GM19397 (cell line): ENCODE measurements at regions not wholly inside any gene's neighbourhood (a gene's known extent, or its start where the extent isn't known, plus 50 kb on each side); places are given as distances from the start of the nearest gene placed in this dataset.

Experiments used
- ATAC-seq: cut with Tn5 transposase; IDR thresholded peaks from one replicate; pipeline ENCODE4 v1.9.1; 2021; ENCODE audit warnings: mild to moderate bottlenecking, moderate library complexity; ENCODE audit not compliant: unreplicated experiment

DNA sequence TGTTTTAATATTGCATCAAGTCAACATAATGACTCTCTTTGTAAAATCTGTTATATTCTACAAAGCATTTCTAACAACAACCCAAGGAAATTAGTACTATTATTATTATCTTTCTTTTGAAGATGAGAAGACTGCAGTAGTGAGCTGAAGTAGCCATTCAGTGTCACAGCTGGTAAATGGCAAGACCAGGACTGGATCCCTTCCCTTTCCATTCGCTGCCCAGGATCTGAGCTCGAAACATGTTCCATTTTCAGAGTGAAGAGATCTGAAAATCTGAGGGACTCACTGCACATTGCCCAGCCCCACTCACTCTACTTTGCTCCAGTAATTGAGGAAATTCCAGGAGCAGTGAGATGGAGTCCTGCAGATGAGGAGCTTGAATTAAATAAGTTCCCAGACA is 240.0 kb upstream of the BLID start:
- ATAC-seq = no peak

DNA sequence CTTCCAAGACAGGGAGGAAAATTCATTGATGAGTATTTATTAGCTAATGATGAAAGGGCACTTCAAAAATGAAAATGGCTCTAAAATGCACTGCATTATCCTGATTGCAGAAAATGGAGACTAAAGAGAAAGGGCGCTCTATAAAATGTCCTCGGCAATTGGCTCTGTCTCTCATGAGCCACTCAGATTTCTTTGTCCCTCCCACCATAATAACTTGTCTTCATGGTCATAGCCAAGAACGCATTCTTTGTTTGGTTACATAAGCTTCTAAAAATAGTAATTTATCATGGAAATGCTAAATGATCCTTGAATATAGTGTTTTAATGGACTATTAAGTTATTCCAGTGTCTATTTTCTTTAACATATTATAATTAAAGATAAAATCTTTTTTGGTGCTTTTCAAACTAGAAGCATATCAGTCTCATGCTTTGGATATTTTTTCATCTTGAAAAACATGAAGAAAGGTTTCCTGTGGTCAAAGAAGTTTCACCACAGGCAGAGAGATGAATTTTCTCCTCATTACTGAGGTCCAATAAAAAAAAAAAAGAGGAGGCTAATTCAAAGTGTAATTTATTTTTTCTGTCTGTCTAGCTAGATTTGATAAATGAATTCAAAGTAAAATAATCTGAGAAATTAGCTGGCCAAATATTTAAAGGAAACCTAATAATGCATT is 238.1 kb upstream of the BLID start:
- ATAC-seq = no peak

DNA sequence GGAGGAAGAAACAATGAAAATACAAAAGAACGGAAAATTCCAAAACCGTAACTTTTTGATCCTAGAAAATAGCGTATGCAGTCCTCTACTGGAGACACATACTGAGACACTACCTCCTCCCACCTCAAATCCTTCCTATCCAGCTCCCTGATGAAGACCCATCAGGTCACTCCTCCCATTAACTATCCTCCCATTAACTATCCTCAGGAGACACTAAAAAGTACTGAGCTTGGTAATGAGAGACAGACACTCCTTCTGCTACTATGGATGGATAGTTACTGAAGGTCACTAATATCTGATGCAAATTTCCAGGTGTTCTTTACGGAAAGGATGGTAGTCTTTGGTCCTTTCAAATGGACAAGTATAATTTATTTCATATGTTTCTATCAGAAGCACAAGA is 237.5 kb upstream of the BLID start:
- no peak for ATAC-seq

DNA sequence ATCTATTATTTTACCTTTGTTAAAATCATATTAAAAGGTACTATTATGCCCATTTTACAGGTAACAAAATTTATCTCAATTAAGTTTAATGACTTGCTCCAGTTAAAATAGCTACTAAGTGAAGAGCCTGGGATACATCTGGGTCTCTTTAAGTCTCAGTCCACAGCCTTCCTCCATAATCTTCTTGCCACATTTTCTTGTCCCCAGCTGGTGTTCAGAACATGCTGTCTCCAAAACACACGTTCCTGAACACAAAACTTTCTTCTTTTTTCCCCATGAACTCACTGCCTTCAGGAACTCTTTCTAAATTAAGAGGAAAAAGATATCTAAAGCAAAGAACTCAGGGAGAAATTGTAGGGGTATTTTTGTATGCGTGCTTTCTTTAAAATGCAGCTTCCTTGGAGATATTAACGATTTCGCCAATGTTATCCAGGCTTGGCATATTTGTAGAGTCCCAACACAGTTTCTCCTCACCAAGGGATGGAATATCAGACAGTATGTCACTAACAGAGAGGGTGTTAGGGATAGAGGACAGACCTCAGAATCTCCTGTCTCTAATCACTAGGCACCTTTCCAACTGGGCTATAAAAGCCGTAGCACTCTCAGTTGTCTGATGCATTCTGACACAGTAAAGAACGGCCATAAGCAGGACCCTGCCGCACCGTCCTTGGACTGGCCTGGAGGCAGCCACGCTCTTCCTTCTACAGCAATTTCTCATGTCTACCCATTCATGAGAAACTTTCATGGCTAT is 232.8 kb upstream of the BLID start:
- ATAC-seq = no peak

DNA sequence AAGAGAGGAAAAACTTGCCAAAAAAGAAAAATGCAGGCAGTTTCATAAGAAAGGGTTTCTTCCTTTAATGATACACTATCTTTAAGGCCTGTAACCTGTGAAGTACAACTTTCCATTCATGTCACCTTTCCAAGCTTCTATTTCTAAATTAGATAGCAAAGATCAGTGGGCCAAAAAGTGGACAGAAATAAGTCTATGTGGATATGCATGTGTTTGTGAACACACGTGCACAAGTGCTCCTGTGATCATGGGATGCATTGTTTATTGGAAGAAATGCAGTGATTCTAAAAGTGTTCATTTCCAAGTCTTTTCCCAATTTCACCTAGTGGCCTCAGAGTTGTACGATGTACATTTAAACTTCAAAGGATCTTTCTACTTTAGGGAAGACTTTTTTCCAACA is 230.0 kb upstream of the BLID start:
- no peak for ATAC-seq

- ATAC-seq = no peak
Measured at GRCh38 chr11:122345586-122345985, 229.6 kb upstream of the BLID start.

DNA sequence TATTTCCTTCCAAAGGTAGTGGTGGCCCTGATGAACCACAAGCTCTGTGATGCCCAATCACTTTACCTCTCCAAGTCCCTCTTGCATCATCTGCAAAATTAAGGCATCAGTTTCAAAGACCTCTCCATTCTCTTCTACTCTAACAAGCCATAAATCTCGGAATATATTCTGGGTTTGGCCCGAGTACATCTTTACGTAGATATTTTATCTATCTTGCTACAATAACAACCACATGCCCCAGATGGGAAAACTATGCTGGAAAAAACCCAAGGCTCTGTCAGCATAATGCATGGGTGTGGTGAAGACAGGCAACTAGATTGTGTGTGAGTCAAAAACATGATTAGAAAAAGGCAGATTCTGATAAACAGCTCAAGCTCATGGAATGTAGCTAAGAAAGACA is 228.2 kb upstream of the BLID start:
- ATAC-seq = no peak

DNA sequence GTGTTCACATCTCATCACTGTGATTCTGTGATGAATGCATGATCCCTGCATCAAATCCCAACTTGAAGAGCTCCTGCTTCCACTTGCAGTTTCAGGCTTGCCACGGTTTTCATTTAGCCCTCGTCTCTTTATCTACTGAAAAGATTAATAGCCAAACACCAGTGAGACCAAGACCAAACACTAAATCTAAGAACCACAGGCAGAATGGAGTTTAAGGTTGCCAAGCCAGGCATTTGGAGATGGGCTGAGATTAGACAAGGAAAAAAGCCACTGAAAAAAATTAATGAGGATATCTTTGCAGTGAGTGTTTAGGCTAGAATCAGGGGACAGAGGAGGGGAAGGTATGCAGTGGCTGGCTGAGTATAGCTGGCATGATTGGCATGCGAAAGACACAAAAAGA is 227.2 kb upstream of the BLID start:
- ATAC-seq = no peak

DNA sequence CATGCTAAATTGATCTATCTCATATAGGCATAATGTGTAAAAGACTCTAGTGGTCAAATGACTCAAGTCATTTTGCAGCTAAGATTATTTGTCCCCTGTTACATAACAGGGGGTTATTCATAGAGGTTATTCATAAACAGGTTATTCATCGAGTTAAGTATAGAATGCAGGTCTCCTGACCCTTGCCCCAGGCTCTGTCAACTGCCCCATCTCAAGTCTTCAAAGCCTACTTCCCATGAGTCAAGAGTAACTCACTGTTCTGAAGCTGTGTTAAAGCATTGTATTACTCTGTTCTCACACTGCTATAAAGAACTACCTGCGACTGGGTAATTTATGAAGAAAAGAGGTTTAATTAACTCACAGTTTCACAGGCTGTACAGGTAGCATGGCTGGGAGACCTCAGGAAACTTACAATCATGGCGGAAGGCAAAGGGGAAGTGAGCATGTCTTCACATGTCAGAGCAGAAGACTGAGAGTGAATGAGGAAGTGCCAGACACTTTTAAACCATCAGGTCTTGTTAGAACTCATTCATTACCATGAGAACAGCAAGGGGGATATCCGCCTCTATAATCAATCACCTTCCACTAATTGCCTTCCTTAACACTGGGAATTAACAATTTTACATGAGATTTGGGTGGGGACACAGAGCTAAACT is 226.2 kb upstream of the BLID start:
- ATAC-seq = no peak

- ATAC-seq = no peak
Measured at GRCh38 chr11:122341477-122341876, 225.5 kb upstream of the BLID start.

- ATAC-seq = no peak
Measured at GRCh38 chr11:122340607-122341290, 224.7 kb upstream of the BLID start.

DNA sequence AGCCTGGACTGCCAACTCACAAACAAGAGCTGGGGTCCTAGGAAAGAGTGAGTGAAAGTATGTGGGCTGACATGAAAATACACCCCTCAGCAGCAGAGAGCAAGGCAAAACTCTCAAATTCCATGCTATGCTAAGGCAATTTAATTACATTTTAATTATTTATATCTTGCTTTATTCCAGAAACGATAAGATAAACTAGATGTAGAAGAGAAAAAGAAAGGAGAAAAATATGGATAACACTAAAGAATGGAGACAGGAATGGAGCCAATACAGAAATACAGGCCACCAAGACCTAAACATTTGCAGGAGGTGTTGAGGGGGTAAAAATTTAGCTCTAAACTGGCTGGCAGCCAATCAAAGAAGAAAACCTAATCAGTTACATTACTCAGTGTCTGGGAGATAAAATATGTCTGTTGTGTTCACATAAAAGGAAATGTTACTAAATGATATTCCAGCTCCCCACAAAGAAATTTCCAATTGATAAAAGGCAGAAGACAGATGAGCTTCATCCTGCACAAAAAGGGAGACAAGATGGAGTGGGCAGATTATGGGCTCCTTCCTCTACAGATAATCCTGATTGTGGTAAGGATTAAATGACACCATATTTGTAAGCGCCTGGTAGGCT is 223.5 kb upstream of the BLID start:
- ATAC-seq = no peak

DNA sequence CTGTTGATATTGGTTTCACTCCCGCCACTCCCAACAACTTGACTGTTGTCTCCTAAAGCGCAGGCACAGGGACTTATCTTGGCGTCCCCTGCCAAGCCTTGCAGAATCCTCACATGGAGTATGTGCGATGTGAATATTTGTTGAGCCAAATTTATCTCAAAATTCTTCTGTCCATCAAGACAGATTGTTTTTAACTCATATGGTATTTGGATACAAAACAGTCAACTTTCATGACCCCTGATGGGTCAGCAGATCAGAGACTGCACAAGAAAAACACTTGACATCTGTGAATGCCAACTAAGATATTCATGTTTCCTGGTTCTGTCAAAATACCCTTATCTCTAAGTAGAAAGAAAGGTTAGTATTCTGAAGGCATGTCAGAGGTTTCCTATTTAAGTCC is 221.7 kb upstream of the BLID start:
- no peak for ATAC-seq

DNA sequence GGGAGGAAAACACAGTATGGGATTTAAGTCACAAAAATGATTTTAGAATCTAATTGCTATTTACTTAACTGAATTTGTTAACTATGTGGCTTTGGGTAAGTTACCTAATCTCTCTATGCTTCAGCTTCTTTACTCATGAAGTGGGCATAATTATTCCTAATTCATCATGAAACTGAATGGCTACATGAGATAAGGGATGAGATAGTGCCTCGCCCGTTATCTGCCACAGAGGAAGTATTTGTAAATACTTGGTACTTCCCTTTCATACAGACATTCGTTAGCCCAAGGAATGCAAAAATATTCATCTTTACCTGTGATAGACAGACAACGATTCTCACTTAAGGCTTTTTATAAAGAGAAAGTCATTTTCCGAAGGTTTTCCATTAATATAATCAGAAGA is 221.2 kb upstream of the BLID start:
- ATAC-seq = no peak

DNA sequence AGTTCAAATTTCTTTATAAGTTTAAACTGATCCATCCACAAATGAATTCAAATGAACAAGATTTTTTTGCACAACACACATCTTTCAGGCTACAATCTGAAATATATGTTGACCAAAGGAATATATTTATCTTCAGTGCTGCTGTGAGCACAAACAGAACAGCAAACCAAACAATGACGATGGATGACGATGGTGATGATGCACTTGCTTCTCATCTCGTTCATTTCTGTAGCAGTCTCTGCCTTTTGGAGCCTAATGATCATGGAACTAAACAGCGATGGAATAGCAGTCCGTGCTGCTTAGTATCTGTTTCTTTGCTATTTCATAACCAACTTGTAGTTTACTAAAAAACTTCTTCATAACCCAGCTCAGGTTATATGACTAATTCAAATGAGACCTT is 220.7 kb upstream of the BLID start:
- ATAC-seq = no peak

DNA sequence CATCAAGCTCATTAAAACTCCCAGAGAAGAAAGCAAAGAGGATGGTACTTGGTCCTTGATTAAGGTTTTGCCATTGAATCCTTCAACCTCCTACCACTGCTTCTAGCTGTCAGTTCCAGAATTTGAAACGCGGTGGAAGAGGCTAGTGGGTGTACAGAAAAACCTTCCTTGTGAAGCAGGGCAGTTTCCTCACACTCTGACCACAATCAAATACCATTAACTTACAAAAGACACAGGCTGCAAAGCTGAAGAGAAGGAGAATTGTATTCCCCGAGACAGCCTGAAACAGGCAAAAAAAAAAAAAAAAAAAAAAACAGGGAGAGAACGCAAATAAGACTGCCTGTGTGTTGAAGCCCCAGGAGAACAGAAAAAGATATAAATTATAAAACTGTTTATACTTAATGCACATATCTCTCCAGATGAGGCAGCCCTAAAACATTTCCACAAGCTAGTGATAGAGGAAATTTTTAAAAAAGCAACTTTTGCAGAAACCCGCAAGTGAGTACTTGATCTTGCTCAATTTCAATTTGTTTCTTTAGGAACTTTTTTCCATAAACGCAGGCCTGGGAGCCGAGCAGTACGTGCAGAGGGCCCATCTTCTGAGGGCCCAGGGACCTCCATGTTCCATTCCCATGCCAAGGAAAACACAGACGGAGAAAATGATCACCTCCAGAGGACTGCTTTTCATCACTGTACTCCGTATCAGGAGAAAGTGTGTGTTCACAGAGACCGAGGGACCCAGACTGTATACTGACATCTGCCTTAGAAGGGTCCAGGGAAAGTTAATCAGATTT is 218.7 kb upstream of the BLID start:
- ATAC-seq = no peak

DNA sequence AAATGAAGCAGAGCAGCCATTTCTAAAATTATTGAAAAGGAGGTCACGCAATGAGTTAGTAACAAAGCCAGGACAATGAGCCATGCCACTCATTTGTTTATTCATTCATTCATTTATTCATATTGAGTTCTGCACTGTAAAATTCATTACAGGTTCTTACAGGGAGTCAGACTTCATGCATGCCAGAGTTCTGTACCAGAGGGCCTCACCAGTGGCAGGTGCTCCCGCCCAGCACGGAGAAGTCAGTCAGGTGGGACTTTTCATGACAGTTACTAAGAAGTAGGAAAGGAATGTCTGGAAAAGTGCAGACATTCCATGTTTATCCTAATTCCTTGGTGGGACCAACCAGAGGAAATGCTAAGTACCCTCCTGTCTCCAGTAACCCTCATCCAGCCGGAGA is 217.5 kb upstream of the BLID start:
- ATAC-seq = no peak

GRCh38 chr11:122331079-122331478 is 215.1 kb upstream of the BLID start:
- ATAC-seq = no peak

DNA sequence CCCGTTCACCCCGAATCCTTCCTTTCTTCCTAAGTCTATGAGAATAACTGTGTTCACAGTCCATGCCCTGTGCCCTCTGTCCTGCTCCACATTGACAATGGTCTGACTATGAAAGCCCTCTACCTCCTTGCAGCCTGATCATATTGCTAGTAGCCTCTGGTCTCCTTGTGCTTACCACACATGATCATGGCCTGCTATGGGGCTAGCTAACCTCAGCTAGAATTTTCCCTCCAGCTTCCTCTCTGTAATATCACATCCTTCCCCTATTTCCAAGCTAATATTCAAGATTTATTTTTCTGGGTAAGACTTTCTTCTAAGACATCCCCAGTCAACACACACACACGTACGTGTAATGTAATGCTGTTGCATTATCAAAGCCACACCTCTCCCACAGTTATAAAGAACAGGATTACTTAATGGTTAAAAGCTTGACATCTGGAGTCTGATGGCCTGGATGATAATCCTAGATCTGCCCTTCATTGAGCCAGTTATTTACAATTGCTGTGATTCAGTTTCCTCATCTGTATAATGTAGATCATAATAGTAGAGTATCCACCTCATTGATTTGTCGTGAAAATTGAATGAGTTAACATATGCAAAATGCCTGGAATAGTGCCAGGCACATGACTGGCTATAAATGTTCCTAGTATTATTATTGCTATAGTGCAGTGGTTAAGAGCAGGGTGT is 214.4 kb upstream of the BLID start:
- ATAC-seq = no peak

GRCh38 chr11:122327528-122327927 is 211.5 kb upstream of the BLID start:
- no peak for ATAC-seq
